ENCODE measurements at regions not wholly inside any gene's neighbourhood (a gene's known extent, or its start where the extent isn't known, plus 50 kb on each side); places are given as distances from the start of the nearest gene placed in this dataset.
A peak's percentile ranks its signal among the peaks of the same experiment; 100 is the strongest.

- ChIA-PET POLR2A (no interaction called here), CTCF (no interaction called here)
- TF ChIP-seq ARNT (IDR thresholded peaks at IDR 0.05) (no peak), LEF1 (IDR thresholded peaks at IDR 0.05; ENCODE audit: borderline replicate concordance) (no peak), PKNOX1 (IDR thresholded peaks at IDR 0.05) (no peak), FOXA1 (IDR thresholded peaks at IDR 0.05) (no peak), ELF4 (IDR thresholded peaks at IDR 0.05) (no peak)
- DNase-seq (ENCODE audit: extremely low spot score) = no peak
Measured at GRCh38 chrX:106356580-106356979, 188.5 kb downstream of the PWWP3B start.

DNA sequence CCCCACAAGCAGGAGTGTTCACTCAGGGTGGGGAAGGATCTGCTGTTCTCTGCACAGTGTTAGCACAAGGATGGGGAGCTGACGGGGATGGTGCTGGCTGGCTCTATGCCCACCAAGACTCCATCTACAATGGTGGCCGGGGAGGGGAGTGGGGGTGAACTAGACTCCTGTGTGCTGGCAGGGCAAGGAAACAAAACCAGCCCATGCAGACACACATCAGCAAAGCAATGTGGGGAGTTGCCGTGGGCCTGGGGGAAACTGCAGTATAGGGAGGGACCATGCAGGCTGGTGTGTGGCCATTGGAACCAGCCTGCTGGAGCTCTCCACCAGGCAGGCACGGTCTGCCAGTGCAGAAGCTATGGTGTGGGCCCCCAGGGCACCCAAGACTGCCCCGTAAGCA, 195.1 kb downstream of the PWWP3B start:
- CTCF ChIA-PET = no interaction called here

GRCh38 chrX:106378616-106379015, 210.5 kb downstream of the PWWP3B start:
- POLR2A ChIA-PET = no interaction called here
- CTCF ChIA-PET = no interaction called here
- no peak for DNase-seq (ENCODE audit: extremely low spot score)
- TF ChIP-seq ARNT (IDR thresholded peaks at IDR 0.05) = no peak
- TF ChIP-seq ZNF384 (IDR thresholded peaks at IDR 0.05) = no peak
- no peak for TF ChIP-seq CTBP1 (IDR thresholded peaks at IDR 0.05; ENCODE audit: borderline replicate concordance)
- no peak for TF ChIP-seq SP1 (IDR thresholded peaks at IDR 0.05)
- no peak for TF ChIP-seq BHLHE40 (IDR thresholded peaks at IDR 0.05; ENCODE audit: borderline replicate concordance)
- TF ChIP-seq L3MBTL2 (conservative IDR thresholded peaks at IDR 0.05) = no peak
- no peak for TF ChIP-seq FOXM1 (IDR thresholded peaks at IDR 0.05; ENCODE audit: borderline replicate concordance)
- no peak for TF ChIP-seq PKNOX1 (IDR thresholded peaks at IDR 0.05)
- no peak for TF ChIP-seq TARDBP (IDR thresholded peaks at IDR 0.05)

More for the DNA sequence above, 195.1 kb downstream of the PWWP3B start:
- POLR2A ChIA-PET = no interaction called here
- DNase-seq (ENCODE audit: extremely low spot score) = no peak
- no peak for TF ChIP-seq NFRKB (IDR thresholded peaks at IDR 0.05)
- TF ChIP-seq TARDBP (IDR thresholded peaks at IDR 0.05) = no peak
- TF ChIP-seq CTBP1 (IDR thresholded peaks at IDR 0.05; ENCODE audit: borderline replicate concordance) = no peak
- TF ChIP-seq ZNF384 (IDR thresholded peaks at IDR 0.05) = no peak
- no peak for TF ChIP-seq FOXK2 (IDR thresholded peaks at IDR 0.05)
- no peak for TF ChIP-seq SP1 (IDR thresholded peaks at IDR 0.05)

DNA sequence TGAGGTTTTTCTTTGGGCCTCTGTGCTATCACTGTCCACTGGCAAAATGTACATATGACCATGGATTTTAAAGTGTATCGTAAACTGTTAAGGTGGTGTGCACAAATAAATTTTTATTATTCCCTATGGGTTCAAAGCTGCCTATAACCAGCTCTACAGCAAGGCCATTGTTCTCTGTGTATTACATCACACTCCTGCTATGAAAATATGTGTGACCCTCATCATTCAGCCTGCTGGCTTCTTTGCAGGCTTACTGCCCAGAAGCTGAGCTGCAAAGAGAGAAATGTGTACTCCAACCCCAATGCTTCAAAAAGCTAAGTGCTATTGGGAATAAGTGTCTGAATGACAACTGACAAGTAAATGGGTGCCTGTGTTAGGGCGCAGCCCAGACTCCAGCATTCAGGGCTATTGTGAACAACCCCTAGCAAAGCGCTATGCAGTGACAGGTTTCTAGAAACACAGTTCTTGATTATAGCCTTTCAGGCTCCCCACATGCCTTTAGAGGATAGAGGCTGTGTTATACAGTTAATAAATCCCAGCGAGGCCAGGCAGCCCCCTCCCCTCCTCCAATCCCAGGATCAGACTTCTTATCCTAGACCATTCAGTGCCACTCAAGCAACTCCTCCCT, 220.4 kb upstream of the RADX start:
- POLR2A ChIA-PET = no interaction called here
- CTCF ChIA-PET = no interaction called here

GRCh38 chrX:106392346-106392745, 219.4 kb upstream of the RADX start:
- ChIA-PET POLR2A (no interaction called here), CTCF (no interaction called here)
- no peak for TF ChIP-seq HDGF (IDR thresholded peaks at IDR 0.05; ENCODE audit: borderline replicate concordance)
- no peak for TF ChIP-seq CTBP1 (IDR thresholded peaks at IDR 0.05; ENCODE audit: borderline replicate concordance)
- TF ChIP-seq SUZ12 (IDR thresholded peaks at IDR 0.05) = no peak
- no peak for TF ChIP-seq FOXM1 (IDR thresholded peaks at IDR 0.05; ENCODE audit: borderline replicate concordance)
- TF ChIP-seq ARNT (IDR thresholded peaks at IDR 0.05) = no peak
- TF ChIP-seq NFRKB (IDR thresholded peaks at IDR 0.05) = no peak
- TF ChIP-seq FOXK2 (IDR thresholded peaks at IDR 0.05) = no peak
- TF ChIP-seq TARDBP (IDR thresholded peaks at IDR 0.05) = no peak
- DNase-seq (ENCODE audit: extremely low spot score) = no peak

More for the DNA sequence above, 220.4 kb upstream of the RADX start:
- no peak for DNase-seq (ENCODE audit: extremely low spot score)
- TF ChIP-seq HDGF (IDR thresholded peaks at IDR 0.05; ENCODE audit: borderline replicate concordance) (no peak), ELF4 (IDR thresholded peaks at IDR 0.05) (no peak), FOXM1 (IDR thresholded peaks at IDR 0.05; ENCODE audit: borderline replicate concordance) (no peak), BHLHE40 (IDR thresholded peaks at IDR 0.05; ENCODE audit: borderline replicate concordance) (no peak), L3MBTL2 (conservative IDR thresholded peaks at IDR 0.05) (no peak), PKNOX1 (IDR thresholded peaks at IDR 0.05) (no peak), FOXK2 (IDR thresholded peaks at IDR 0.05) (no peak)

DNA sequence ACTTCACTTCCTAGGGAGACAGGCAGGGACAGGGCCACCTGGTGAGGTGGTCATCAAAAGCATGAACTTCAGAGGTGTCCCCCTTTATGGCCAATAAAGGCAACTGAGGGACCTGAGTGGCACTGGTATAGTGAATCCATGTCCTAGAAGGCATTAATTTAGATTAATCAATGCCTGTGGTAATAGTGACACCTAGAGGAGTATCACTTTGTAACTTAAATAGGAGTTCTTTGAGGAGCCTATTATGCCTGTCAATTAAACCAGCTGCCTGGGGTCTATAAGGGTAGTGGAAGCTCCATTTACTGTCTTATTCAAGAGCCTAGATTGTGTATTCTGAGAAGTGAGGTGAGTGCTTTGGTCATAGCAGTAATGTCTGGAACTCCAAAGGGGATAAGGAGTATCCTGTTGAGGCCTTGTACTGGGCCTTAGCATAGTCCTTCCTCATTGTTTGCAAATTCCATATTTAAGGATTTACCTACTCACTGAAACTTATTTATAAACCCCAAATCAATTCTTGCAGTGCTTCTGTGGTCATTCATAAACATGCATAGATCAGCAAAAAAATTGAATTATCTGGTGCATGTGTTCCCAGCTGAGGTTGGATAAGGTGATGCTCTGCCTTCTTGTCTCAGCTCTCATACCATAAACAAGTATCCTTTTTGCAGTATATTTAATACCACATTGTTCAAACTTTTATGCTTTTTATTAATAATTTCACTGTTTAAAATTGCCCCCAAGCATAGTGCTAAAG, 213.8 kb upstream of the RADX start:
- CTCF ChIA-PET = interaction anchor here (0.5 kb wide), 1 partner anchor 86 kb away, joined by 3 read pairs; no protein-coding TSS in a partner anchor

More for the DNA sequence above, 213.8 kb upstream of the RADX start:
- POLR2A ChIA-PET = no interaction called here
- TF ChIP-seq CTBP1 (IDR thresholded peaks at IDR 0.05; ENCODE audit: borderline replicate concordance) (no peak), PKNOX1 (IDR thresholded peaks at IDR 0.05) (peak; percentile 75), FOXK2 (IDR thresholded peaks at IDR 0.05) (no peak)
- peak; percentile 25 for DNase-seq (ENCODE audit: extremely low spot score)
